GM12878 (cell line): ENCODE measurements at regions not wholly inside any gene's neighbourhood (a gene's known extent, or its start where the extent isn't known, plus 50 kb on each side); places are given as distances from the start of the nearest gene placed in this dataset.

ENCODE experiments used
- ATAC-seq: fragments of 200-7000 bp; cut with Tn5 transposase; 3 replicates; pipeline ENCODE4 v1.9.1; 2020; ENCODE audit warnings: mild to moderate bottlenecking, moderate library complexity
- BruUV-seq: library from RNA; stranded (reverse); fragments of 400-500 nt; replicated peaks from 2 replicates; lab custom pipeline; 2021; lab: Mats Ljungman, UMichigan
- CTCF ChIA-PET: fragments of 300-600 bp; sonication (Branson Sonifier 250); formaldehyde crosslinking; extraction: SDS; loops from one replicate; lab custom pipeline; 2021; ENCODE audit warnings: inconsistent platforms; lab: Yijun Ruan, JAX
- POLR2A ChIA-PET: fragments of 350-600 bp; formaldehyde crosslinking; extraction: SDS; loops from one replicate; lab custom pipeline; 2021; ENCODE audit warnings: inconsistent platforms; lab: Charles Lee
- RAD21 ChIA-PET: fragments of 300-600 bp; sonication (Branson Sonifier 250); formaldehyde crosslinking; loops from one replicate; lab custom pipeline; 2023; ENCODE audit warnings: antibody characterized with exemption; ENCODE audit not compliant: unreplicated experiment; lab: Charles Lee
- SMC1A ChIA-PET: fragments of 300-600 bp; sonication (Branson Sonifier 250); formaldehyde crosslinking; loops from one replicate; lab custom pipeline; 2023; ENCODE audit not compliant: unreplicated experiment, uncharacterized antibody; lab: Charles Lee
- DNase-seq: peaks from one replicate; pipeline ENCODE4 v3.0.0-alpha.2; 2011; ENCODE audit warnings: low read depth, low spot score
- FAIRE-seq: peaks from 3 replicates; lab custom pipeline; 2011; peaks lifted over from hg19 to GRCh38; lab: Jason Lieb, UNC
- H2AFZ ChIP-seq: 2 replicates; pipeline ENCODE4 v1.6.0; 2011; ENCODE audit warnings: low read depth, low read length, control low read depth; ENCODE audit not compliant: control insufficient read depth
- H3K27ac ChIP-seq: 2 replicates; pipeline ENCODE4 v1.5.1; 2011; ENCODE audit warnings: control low read depth; ENCODE audit not compliant: control insufficient read depth, insufficient read depth
- H3K27me3 ChIP-seq, 2 experiments: replicated peaks in 1 of 2; 2 replicates each; pipeline versions ENCODE4 v1.6.0 to v1.6.1; 2011; ENCODE audit warnings: low read length in 1 of 2; ENCODE audit not compliant: control insufficient read depth in 2 of 2, insufficient read depth in 2 of 2
- H3K36me3 ChIP-seq, 2 experiments: 2 replicates each; pipeline ENCODE4 v1.5.1; 2011; ENCODE audit warnings: low read length in 1 of 2; ENCODE audit not compliant: control insufficient read depth in 2 of 2, insufficient read depth in 2 of 2
- H3K4me1 ChIP-seq: 2 replicates; pipeline ENCODE4 v1.6.1; 2011; ENCODE audit warnings: mild to moderate bottlenecking, low read length, moderate library complexity, mixed read lengths; ENCODE audit not compliant: control insufficient read depth, insufficient read depth
- H3K4me2 ChIP-seq: 2 replicates; pipeline ENCODE4 v1.6.0; 2011; ENCODE audit warnings: control low read depth; ENCODE audit not compliant: control insufficient read depth, insufficient read depth
- H3K4me3 ChIP-seq: fragments of 200-600 bp; sonication (generic); 2 replicates; pipeline ENCODE4 v1.5.1; 2016
- H3K79me2 ChIP-seq: 2 replicates; pipeline ENCODE4 v1.6.0; 2011; ENCODE audit warnings: low read length; ENCODE audit not compliant: control insufficient read depth, insufficient read depth
- H3K9ac ChIP-seq: 2 replicates; pipeline ENCODE4 v1.8.0; 2011; ENCODE audit warnings: low read length, control low read depth, mixed read lengths; ENCODE audit not compliant: control insufficient read depth, insufficient read depth
- H3K9me3 ChIP-seq: replicated peaks from 3 replicates; pipeline ENCODE4 v1.5.1; 2011; ENCODE audit warnings: mild to moderate bottlenecking, low read length; ENCODE audit not compliant: control insufficient read depth, insufficient read depth
- H4K20me1 ChIP-seq: 2 replicates; pipeline ENCODE4 v1.6.0; 2011; ENCODE audit not compliant: control insufficient read depth, insufficient read depth
- BRCA1 ChIP-seq: IDR thresholded peaks from 2 replicates; pipeline ENCODE4 v1.6.1; 2011; ENCODE audit warnings: low read depth, low read length, improper control_type of control experiment
- FOXM1 ChIP-seq: IDR thresholded peaks from 2 replicates; pipeline ENCODE4 v1.6.1; 2012; ENCODE audit warnings: low read depth, mild to moderate bottlenecking, inconsistent platforms, low read length, moderate library complexity
- HDAC2 ChIP-seq: fragments of 200-600 bp; sonication (generic); IDR thresholded peaks from 2 replicates; pipeline ENCODE4 v1.6.1; 2017
- KAT2A ChIP-seq: conservative IDR thresholded peaks from 2 replicates; pipeline ENCODE4 v1.6.1; 2011; ENCODE audit warnings: low read depth, low read length; ENCODE audit not compliant: control insufficient read depth
- MYB ChIP-seq: fragments of 150-350 bp; IDR thresholded peaks from 2 replicates; pipeline ENCODE4 v1.6.1; 2014; ENCODE audit warnings: mild to moderate bottlenecking, low read depth, low read length, borderline replicate concordance
- NBN ChIP-seq: fragments of 450-650 bp; IDR thresholded peaks from 2 replicates; pipeline ENCODE4 v1.6.1; 2016
- NFXL1 ChIP-seq: fragments of 450-650 bp; IDR thresholded peaks from 2 replicates; pipeline ENCODE4 v1.6.1; 2017; ENCODE audit warnings: antibody characterized with exemption, mild to moderate bottlenecking, borderline replicate concordance
- NR2C1 ChIP-seq: fragments of 450-650 bp; IDR thresholded peaks from 2 replicates; pipeline ENCODE4 v1.6.1; 2017; ENCODE audit warnings: antibody characterized with exemption, mild to moderate bottlenecking, moderate library complexity
- PML ChIP-seq: IDR thresholded peaks from 2 replicates; pipeline ENCODE4 v1.6.1; 2012; ENCODE audit warnings: low read length, inconsistent platforms
- RB1 ChIP-seq: fragments of 450-650 bp; formaldehyde crosslinking; IDR thresholded peaks from 2 replicates; pipeline ENCODE4 v1.6.1; 2017; ENCODE audit warnings: mild to moderate bottlenecking, borderline replicate concordance
- SP1 ChIP-seq: IDR thresholded peaks from one replicate; pipeline ENCODE4 v1.6.1; 2011; ENCODE audit warnings: low read depth, low read length
- SPI1 ChIP-seq: IDR thresholded peaks from 2 replicates; pipeline ENCODE4 v1.6.1; 2011; ENCODE audit warnings: low read depth, mild to moderate bottlenecking, low read length, moderate library complexity, borderline replicate concordance; ENCODE audit not compliant: insufficient read depth
- TBL1XR1 ChIP-seq: IDR thresholded peaks from 2 replicates; pipeline ENCODE4 v1.6.1; 2012; ENCODE audit warnings: low read depth, low read length, improper control_type of control experiment
- ZNF274 ChIP-seq: IDR thresholded peaks from one replicate; pipeline ENCODE4 v1.8.0; 2011; ENCODE audit not compliant: insufficient read length, insufficient read depth
- ZSCAN29 ChIP-seq: fragments of 450-650 bp; IDR thresholded peaks from 2 replicates; pipeline ENCODE4 v1.6.1; 2017; ENCODE audit warnings: mild to moderate bottlenecking, moderate library complexity
- WGBS: methylation state at CpG from one replicate; pipeline ENCODE4 v1.1.6; 2016; ENCODE audit warnings: low lambda C conversion rate; ENCODE audit not compliant: insufficient replicate concordance, insufficient coverage; ENCODE audit errors: missing lambda C conversion rate; 5-methylcytosine and 5-hydroxymethylcytosine counted together
- in situ Hi-C: fragments of 300-500 bp; cut with MboI; formaldehyde crosslinking; loops from 9 replicates; pipeline ENCODE4 v1.14.3; 2018; ENCODE audit warnings: mixed read lengths
- intact Hi-C: fragments of 100-400 bp; cut with micrococcal nuclease; formaldehyde crosslinking; loops from one replicate; pipeline ENCODE4 v1.14.2; 2022; ENCODE audit not compliant: unreplicated experiment
- TF ChIP-seq, protein P1 (sequence below): fragments of 450-650 bp; IDR thresholded peaks from 2 replicates; pipeline ENCODE4 v1.6.1; 2018; ENCODE audit warnings: mild to moderate bottlenecking, low read depth, moderate library complexity; ENCODE audit not compliant: partially characterized antibody
- TF ChIP-seq, protein P2 (sequence below): fragments of 450-650 bp; IDR thresholded peaks from 2 replicates; pipeline ENCODE4 v1.6.1; 2017; ENCODE audit warnings: borderline replicate concordance

DNA sequence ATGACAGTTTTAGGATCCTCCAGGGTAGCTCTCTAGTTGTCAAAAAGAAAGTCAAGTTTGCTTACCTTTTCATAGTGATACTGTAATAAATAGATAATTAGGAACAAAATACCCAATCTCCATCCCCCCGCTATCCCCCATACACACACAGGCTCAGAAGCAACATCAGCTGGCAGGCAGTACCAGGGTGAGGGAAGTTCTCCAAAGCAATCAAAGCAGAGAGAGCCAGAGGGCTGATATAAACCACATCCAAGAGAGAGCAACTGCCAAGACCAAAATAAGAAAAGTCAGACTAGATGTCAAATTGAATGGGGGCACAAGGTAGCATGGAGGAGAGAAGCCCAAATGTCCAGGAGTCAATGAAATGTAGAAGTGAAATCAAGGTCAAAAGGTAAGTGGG lies 80.2 kb upstream of the PTPRR start:
- 5% methylated on average over 1 of the region's 1 CpG for WGBS
- no peak for FAIRE-seq
- in situ Hi-C loops = no loop called here

More for the DNA sequence above, 80.2 kb upstream of the PTPRR start:
- Histone ChIP-seq H4K20me1 (no peaks in the 10 kb centered on the region), H3K27me3 (no peaks in the 10 kb centered on the region), H3K27ac (no peak overlapping the region), H3K9me3 (no peaks in the 10 kb centered on the region), H2AFZ (no peak overlapping the region), H3K4me2 (no peak overlapping the region), H3K4me1 (no peaks in the 10 kb centered on the region), H3K79me2 (no peaks in the 10 kb centered on the region), H3K9ac (no peak overlapping the region), H3K36me3 (no peaks in the 10 kb centered on the region), H3K4me3 (no peak overlapping the region)
- no peak for DNase-seq
- ATAC-seq = no peak
- ChIA-PET RAD21 (no interaction called here), POLR2A (no interaction called here), CTCF (no interaction called here), SMC1A (no interaction called here)
- BruUV-seq = no TSS peak
- intact Hi-C loops = no loop called here
- TF ChIP-seq TBL1XR1 (no peak), FOXM1 (no peak), RB1 (no peak), ZSCAN29 (no peak), NFXL1 (no peak), PML (no peak), ZNF274 (no peak), NBN (no peak), BRCA1 (no peak), SPI1 (no peak), NR2C1 (no peak), KAT2A (no peak), HDAC2 (no peak), MYB (no peak), SP1 (no peak)
- TF ChIP-seq, protein P1, sequence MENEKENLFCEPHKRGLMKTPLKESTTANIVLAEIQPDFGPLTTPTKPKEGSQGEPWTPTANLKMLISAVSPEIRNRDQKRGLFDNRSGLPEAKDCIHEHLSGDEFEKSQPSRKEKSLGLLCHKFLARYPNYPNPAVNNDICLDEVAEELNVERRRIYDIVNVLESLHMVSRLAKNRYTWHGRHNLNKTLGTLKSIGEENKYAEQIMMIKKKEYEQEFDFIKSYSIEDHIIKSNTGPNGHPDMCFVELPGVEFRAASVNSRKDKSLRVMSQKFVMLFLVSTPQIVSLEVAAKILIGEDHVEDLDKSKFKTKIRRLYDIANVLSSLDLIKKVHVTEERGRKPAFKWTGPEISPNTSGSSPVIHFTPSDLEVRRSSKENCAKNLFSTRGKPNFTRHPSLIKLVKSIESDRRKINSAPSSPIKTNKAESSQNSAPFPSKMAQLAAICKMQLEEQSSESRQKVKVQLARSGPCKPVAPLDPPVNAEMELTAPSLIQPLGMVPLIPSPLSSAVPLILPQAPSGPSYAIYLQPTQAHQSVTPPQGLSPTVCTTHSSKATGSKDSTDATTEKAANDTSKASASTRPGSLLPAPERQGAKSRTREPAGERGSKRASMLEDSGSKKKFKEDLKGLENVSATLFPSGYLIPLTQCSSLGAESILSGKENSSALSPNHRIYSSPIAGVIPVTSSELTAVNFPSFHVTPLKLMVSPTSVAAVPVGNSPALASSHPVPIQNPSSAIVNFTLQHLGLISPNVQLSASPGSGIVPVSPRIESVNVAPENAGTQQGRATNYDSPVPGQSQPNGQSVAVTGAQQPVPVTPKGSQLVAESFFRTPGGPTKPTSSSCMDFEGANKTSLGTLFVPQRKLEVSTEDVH = no peak
- TF ChIP-seq, protein P2, sequence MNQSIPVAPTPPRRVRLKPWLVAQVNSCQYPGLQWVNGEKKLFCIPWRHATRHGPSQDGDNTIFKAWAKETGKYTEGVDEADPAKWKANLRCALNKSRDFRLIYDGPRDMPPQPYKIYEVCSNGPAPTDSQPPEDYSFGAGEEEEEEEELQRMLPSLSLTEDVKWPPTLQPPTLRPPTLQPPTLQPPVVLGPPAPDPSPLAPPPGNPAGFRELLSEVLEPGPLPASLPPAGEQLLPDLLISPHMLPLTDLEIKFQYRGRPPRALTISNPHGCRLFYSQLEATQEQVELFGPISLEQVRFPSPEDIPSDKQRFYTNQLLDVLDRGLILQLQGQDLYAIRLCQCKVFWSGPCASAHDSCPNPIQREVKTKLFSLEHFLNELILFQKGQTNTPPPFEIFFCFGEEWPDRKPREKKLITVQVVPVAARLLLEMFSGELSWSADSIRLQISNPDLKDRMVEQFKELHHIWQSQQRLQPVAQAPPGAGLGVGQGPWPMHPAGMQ = no peak
